WTC11 (cell line): ENCODE measurements at regions not wholly inside any gene's neighbourhood (a gene's known extent, or its start where the extent isn't known, plus 50 kb on each side); places are given as distances from the start of the nearest gene placed in this dataset.

Source experiments
- ATAC-seq: fragments of 200-7000 bp; cut with Tn5 transposase; 2 replicates; pipeline ENCODE4 v1.10.0; 2021; ENCODE audit warnings: mild to moderate bottlenecking, moderate library complexity
- CTCF ChIA-PET: fragments of 300-600 bp; sonication (Branson Sonifier 250); formaldehyde crosslinking; loops from one replicate; lab custom pipeline; 2021; ENCODE audit warnings: antibody characterized with exemption; lab: Charles Lee
- POLR2A ChIA-PET: fragments of 350-600 bp; sonication (Branson Sonifier 250); formaldehyde crosslinking; loops from one replicate; lab custom pipeline; 2021; ENCODE audit warnings: antibody characterized with exemption; lab: Charles Lee
- DNase-seq: peaks from one replicate; pipeline ENCODE4 v3.0.0; 2021; ENCODE audit warnings: low spot score
- H3K27ac Mint-ChIP-seq: 2 replicates; pipeline ENCODE4 v1.8.0; 2021; ENCODE audit warnings: mixed read lengths
- H3K27me3 Mint-ChIP-seq: 2 replicates; pipeline ENCODE4 v1.8.0; 2021; ENCODE audit warnings: low read depth, mild to moderate bottlenecking, moderate library complexity, mixed read lengths
- H3K36me3 Mint-ChIP-seq: 2 replicates; pipeline ENCODE4 v1.8.0; 2021; ENCODE audit warnings: mixed read lengths
- H3K4me1 Mint-ChIP-seq: 2 replicates; pipeline ENCODE4 v1.8.0; 2022; ENCODE audit warnings: mixed read lengths
- H3K4me3 Mint-ChIP-seq: 2 replicates; pipeline ENCODE4 v1.8.0; 2021; ENCODE audit warnings: mild to moderate bottlenecking, moderate library complexity, mixed read lengths
- H3K9me3 Mint-ChIP-seq: 2 replicates; pipeline ENCODE4 v1.8.0; 2021; ENCODE audit warnings: mixed read lengths
- FOXK1 ChIP-seq: sonication (generic); formaldehyde crosslinking; IDR thresholded peaks from 2 replicates; pipeline ENCODE4 v1.8.0; 2022; ENCODE audit warnings: mild to moderate bottlenecking, moderate library complexity, missing genetic modification reagents
- GABPB1 ChIP-seq: sonication (generic); formaldehyde crosslinking; IDR thresholded peaks from 2 replicates; pipeline ENCODE4 v1.8.1; 2023; ENCODE audit warnings: mild to moderate bottlenecking, missing genetic modification reagents
- MXD4 ChIP-seq: fragments of 250-450 bp; sonication (Bioruptor Pico); IDR thresholded peaks from 2 replicates; pipeline ENCODE4 v1.8.0; 2021; ENCODE audit warnings: mild to moderate bottlenecking, moderate library complexity, borderline replicate concordance
- NR1H2 ChIP-seq: sonication (generic); formaldehyde crosslinking; IDR thresholded peaks from 2 replicates; pipeline ENCODE4 v1.9.0; 2021; ENCODE audit warnings: mild to moderate bottlenecking, moderate library complexity, missing genetic modification reagents
- NR3C1 ChIP-seq: sonication (generic); formaldehyde crosslinking; conservative IDR thresholded peaks from 2 replicates; pipeline ENCODE4 v1.8.1; 2023; ENCODE audit warnings: low read depth, mild to moderate bottlenecking, missing genetic modification reagents
- RELA ChIP-seq: sonication (generic); formaldehyde crosslinking; IDR thresholded peaks from 2 replicates; pipeline ENCODE4 v1.8.1; 2022; ENCODE audit warnings: missing genetic modification reagents, mild to moderate bottlenecking, borderline replicate concordance
- ZNF232 ChIP-seq: sonication (generic); formaldehyde crosslinking; IDR thresholded peaks from 2 replicates; pipeline ENCODE4 v1.8.0; 2022; ENCODE audit warnings: mild to moderate bottlenecking, missing genetic modification reagents
- ZNF317 ChIP-seq: sonication (generic); formaldehyde crosslinking; IDR thresholded peaks from 2 replicates; pipeline ENCODE4 v1.8.1; 2023; ENCODE audit warnings: low read depth, mild to moderate bottlenecking, moderate library complexity, missing genetic modification reagents, borderline replicate concordance
- TF ChIP-seq, protein P1 (sequence below): sonication (generic); formaldehyde crosslinking; IDR thresholded peaks from 2 replicates; pipeline ENCODE4 v1.8.0; 2022; ENCODE audit warnings: mild to moderate bottlenecking, missing genetic modification reagents
- TF ChIP-seq, protein P2 (sequence below): sonication (generic); formaldehyde crosslinking; IDR thresholded peaks from 2 replicates; pipeline ENCODE4 v1.8.0; 2022; ENCODE audit warnings: mild to moderate bottlenecking, missing genetic modification reagents
- TF ChIP-seq, protein P3 (sequence below): sonication (generic); formaldehyde crosslinking; IDR thresholded peaks from 2 replicates; pipeline ENCODE4 v1.8.0; 2023; ENCODE audit warnings: mild to moderate bottlenecking, missing genetic modification reagents
- TF ChIP-seq, protein P4 (sequence below): fragments of 200-600 bp; IDR thresholded peaks from 2 replicates; pipeline ENCODE4 v1.8.0; 2022; ENCODE audit warnings: antibody characterized with exemption
- TF ChIP-seq, protein P5 (sequence below): fragments of 250-450 bp; sonication (Bioruptor Pico); IDR thresholded peaks from 2 replicates; pipeline ENCODE4 v1.9.0; 2021; ENCODE audit warnings: moderate library complexity, mild to moderate bottlenecking, inconsistent platforms, borderline replicate concordance
- TF ChIP-seq, protein P6 (sequence below): fragments of 250-450 bp; sonication (Bioruptor Pico); IDR thresholded peaks from 2 replicates; pipeline ENCODE4 v1.9.0; 2021; ENCODE audit warnings: mild to moderate bottlenecking, borderline replicate concordance
- TF ChIP-seq, protein P7 (sequence below): sonication (generic); formaldehyde crosslinking; IDR thresholded peaks from 2 replicates; pipeline ENCODE4 v1.8.1; 2022; ENCODE audit warnings: low read depth, missing genetic modification reagents, borderline replicate concordance
- TF ChIP-seq, protein P8 (sequence below): sonication (generic); formaldehyde crosslinking; IDR thresholded peaks from 2 replicates; pipeline ENCODE4 v1.8.1; 2023; ENCODE audit warnings: mild to moderate bottlenecking, missing genetic modification reagents, moderate library complexity
- TF ChIP-seq, protein P9 (sequence below): sonication (generic); formaldehyde crosslinking; IDR thresholded peaks from 2 replicates; pipeline ENCODE4 v1.8.1; 2022; ENCODE audit warnings: low read depth, mild to moderate bottlenecking, moderate library complexity, missing genetic modification reagents, borderline replicate concordance
- TF ChIP-seq, protein P10 (sequence below): fragments of 250-450 bp; sonication (Bioruptor Pico); IDR thresholded peaks from 2 replicates; pipeline ENCODE4 v1.8.0; 2021; ENCODE audit warnings: mild to moderate bottlenecking
- TF ChIP-seq, protein P11 (sequence below): sonication (generic); formaldehyde crosslinking; IDR thresholded peaks from 2 replicates; pipeline ENCODE4 v1.8.0; 2022; ENCODE audit warnings: mild to moderate bottlenecking, missing genetic modification reagents

DNA sequence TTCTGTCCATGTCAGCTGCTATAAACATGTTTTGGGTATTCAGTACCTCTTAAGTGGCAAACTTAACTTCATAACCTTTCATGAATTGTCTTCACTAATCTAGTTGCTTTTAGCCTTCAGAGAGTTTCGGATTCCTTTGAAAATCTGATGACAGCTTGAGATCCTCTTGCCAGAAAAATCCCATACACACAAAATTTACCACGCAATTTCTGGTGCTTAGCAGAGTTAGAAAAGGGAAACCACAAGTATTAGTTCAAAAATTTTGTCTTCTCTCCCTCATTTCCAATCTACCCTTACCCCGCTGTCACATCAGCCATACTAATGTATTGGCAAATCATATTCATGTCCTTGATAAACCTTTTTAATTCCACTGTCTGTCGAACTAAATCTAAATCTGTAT lies 72.7 kb upstream of the TMEM106B start:
- Mint-ChIP-seq H3K27ac (no peak overlapping the region), H3K4me1 (no peaks in the 10 kb centered on the region), H3K27me3 (no peaks in the 10 kb centered on the region), H3K9me3 (peaks cover 8% of the 10 kb centered on the region), H3K36me3 (peaks cover 4% of the 10 kb centered on the region), H3K4me3 (no peak overlapping the region)
- ChIA-PET POLR2A (no interaction called here), CTCF (no interaction called here)
- DNase-seq (no peak), ATAC-seq (no peak)
- TF ChIP-seq MXD4 (CRISPR knock-in tag) (no peak), NR3C1 (CRISPR knock-in tag) (no peak), FOXK1 (no peak), RELA (CRISPR knock-in tag) (no peak), ZNF317 (CRISPR knock-in tag) (no peak), NR1H2 (CRISPR knock-in tag) (no peak), ZNF232 (CRISPR knock-in tag) (no peak), GABPB1 (no peak)
- TF ChIP-seq, protein P1, sequence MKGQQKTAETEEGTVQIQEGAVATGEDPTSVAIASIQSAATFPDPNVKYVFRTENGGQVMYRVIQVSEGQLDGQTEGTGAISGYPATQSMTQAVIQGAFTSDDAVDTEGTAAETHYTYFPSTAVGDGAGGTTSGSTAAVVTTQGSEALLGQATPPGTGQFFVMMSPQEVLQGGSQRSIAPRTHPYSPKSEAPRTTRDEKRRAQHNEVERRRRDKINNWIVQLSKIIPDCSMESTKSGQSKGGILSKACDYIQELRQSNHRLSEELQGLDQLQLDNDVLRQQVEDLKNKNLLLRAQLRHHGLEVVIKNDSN (CRISPR knock-in tag): no peak
- TF ChIP-seq, protein P2, sequence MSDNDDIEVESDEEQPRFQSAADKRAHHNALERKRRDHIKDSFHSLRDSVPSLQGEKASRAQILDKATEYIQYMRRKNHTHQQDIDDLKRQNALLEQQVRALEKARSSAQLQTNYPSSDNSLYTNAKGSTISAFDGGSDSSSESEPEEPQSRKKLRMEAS (CRISPR knock-in tag): no peak
- TF ChIP-seq, protein P3, sequence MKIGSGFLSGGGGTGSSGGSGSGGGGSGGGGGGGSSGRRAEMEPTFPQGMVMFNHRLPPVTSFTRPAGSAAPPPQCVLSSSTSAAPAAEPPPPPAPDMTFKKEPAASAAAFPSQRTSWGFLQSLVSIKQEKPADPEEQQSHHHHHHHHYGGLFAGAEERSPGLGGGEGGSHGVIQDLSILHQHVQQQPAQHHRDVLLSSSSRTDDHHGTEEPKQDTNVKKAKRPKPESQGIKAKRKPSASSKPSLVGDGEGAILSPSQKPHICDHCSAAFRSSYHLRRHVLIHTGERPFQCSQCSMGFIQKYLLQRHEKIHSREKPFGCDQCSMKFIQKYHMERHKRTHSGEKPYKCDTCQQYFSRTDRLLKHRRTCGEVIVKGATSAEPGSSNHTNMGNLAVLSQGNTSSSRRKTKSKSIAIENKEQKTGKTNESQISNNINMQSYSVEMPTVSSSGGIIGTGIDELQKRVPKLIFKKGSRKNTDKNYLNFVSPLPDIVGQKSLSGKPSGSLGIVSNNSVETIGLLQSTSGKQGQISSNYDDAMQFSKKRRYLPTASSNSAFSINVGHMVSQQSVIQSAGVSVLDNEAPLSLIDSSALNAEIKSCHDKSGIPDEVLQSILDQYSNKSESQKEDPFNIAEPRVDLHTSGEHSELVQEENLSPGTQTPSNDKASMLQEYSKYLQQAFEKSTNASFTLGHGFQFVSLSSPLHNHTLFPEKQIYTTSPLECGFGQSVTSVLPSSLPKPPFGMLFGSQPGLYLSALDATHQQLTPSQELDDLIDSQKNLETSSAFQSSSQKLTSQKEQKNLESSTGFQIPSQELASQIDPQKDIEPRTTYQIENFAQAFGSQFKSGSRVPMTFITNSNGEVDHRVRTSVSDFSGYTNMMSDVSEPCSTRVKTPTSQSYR (CRISPR knock-in tag): no peak
- TF ChIP-seq, protein P4, sequence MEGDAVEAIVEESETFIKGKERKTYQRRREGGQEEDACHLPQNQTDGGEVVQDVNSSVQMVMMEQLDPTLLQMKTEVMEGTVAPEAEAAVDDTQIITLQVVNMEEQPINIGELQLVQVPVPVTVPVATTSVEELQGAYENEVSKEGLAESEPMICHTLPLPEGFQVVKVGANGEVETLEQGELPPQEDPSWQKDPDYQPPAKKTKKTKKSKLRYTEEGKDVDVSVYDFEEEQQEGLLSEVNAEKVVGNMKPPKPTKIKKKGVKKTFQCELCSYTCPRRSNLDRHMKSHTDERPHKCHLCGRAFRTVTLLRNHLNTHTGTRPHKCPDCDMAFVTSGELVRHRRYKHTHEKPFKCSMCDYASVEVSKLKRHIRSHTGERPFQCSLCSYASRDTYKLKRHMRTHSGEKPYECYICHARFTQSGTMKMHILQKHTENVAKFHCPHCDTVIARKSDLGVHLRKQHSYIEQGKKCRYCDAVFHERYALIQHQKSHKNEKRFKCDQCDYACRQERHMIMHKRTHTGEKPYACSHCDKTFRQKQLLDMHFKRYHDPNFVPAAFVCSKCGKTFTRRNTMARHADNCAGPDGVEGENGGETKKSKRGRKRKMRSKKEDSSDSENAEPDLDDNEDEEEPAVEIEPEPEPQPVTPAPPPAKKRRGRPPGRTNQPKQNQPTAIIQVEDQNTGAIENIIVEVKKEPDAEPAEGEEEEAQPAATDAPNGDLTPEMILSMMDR: no peak
- TF ChIP-seq, protein P5, sequence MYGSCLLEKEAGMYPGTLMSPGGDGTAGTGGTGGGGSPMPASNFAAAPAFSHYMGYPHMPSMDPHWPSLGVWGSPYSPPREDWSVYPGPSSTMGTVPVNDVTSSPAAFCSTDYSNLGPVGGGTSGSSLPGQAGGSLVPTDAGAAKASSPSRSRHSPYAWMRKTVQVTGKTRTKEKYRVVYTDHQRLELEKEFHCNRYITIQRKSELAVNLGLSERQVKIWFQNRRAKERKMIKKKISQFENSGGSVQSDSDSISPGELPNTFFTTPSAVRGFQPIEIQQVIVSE: no peak
- TF ChIP-seq, protein P6, sequence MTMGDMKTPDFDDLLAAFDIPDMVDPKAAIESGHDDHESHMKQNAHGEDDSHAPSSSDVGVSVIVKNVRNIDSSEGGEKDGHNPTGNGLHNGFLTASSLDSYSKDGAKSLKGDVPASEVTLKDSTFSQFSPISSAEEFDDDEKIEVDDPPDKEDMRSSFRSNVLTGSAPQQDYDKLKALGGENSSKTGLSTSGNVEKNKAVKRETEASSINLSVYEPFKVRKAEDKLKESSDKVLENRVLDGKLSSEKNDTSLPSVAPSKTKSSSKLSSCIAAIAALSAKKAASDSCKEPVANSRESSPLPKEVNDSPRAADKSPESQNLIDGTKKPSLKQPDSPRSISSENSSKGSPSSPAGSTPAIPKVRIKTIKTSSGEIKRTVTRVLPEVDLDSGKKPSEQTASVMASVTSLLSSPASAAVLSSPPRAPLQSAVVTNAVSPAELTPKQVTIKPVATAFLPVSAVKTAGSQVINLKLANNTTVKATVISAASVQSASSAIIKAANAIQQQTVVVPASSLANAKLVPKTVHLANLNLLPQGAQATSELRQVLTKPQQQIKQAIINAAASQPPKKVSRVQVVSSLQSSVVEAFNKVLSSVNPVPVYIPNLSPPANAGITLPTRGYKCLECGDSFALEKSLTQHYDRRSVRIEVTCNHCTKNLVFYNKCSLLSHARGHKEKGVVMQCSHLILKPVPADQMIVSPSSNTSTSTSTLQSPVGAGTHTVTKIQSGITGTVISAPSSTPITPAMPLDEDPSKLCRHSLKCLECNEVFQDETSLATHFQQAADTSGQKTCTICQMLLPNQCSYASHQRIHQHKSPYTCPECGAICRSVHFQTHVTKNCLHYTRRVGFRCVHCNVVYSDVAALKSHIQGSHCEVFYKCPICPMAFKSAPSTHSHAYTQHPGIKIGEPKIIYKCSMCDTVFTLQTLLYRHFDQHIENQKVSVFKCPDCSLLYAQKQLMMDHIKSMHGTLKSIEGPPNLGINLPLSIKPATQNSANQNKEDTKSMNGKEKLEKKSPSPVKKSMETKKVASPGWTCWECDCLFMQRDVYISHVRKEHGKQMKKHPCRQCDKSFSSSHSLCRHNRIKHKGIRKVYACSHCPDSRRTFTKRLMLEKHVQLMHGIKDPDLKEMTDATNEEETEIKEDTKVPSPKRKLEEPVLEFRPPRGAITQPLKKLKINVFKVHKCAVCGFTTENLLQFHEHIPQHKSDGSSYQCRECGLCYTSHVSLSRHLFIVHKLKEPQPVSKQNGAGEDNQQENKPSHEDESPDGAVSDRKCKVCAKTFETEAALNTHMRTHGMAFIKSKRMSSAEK (CRISPR knock-in tag): no peak
- TF ChIP-seq, protein P7, sequence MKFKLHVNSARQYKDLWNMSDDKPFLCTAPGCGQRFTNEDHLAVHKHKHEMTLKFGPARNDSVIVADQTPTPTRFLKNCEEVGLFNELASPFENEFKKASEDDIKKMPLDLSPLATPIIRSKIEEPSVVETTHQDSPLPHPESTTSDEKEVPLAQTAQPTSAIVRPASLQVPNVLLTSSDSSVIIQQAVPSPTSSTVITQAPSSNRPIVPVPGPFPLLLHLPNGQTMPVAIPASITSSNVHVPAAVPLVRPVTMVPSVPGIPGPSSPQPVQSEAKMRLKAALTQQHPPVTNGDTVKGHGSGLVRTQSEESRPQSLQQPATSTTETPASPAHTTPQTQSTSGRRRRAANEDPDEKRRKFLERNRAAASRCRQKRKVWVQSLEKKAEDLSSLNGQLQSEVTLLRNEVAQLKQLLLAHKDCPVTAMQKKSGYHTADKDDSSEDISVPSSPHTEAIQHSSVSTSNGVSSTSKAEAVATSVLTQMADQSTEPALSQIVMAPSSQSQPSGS: no peak
- TF ChIP-seq, protein P8, sequence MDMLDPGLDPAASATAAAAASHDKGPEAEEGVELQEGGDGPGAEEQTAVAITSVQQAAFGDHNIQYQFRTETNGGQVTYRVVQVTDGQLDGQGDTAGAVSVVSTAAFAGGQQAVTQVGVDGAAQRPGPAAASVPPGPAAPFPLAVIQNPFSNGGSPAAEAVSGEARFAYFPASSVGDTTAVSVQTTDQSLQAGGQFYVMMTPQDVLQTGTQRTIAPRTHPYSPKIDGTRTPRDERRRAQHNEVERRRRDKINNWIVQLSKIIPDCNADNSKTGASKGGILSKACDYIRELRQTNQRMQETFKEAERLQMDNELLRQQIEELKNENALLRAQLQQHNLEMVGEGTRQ (CRISPR knock-in tag): no peak
- TF ChIP-seq, protein P9, sequence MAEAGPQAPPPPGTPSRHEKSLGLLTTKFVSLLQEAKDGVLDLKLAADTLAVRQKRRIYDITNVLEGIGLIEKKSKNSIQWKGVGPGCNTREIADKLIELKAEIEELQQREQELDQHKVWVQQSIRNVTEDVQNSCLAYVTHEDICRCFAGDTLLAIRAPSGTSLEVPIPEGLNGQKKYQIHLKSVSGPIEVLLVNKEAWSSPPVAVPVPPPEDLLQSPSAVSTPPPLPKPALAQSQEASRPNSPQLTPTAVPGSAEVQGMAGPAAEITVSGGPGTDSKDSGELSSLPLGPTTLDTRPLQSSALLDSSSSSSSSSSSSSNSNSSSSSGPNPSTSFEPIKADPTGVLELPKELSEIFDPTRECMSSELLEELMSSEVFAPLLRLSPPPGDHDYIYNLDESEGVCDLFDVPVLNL: no peak
- TF ChIP-seq, protein P10, sequence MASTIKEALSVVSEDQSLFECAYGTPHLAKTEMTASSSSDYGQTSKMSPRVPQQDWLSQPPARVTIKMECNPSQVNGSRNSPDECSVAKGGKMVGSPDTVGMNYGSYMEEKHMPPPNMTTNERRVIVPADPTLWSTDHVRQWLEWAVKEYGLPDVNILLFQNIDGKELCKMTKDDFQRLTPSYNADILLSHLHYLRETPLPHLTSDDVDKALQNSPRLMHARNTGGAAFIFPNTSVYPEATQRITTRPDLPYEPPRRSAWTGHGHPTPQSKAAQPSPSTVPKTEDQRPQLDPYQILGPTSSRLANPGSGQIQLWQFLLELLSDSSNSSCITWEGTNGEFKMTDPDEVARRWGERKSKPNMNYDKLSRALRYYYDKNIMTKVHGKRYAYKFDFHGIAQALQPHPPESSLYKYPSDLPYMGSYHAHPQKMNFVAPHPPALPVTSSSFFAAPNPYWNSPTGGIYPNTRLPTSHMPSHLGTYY: no peak
- TF ChIP-seq, protein P11, sequence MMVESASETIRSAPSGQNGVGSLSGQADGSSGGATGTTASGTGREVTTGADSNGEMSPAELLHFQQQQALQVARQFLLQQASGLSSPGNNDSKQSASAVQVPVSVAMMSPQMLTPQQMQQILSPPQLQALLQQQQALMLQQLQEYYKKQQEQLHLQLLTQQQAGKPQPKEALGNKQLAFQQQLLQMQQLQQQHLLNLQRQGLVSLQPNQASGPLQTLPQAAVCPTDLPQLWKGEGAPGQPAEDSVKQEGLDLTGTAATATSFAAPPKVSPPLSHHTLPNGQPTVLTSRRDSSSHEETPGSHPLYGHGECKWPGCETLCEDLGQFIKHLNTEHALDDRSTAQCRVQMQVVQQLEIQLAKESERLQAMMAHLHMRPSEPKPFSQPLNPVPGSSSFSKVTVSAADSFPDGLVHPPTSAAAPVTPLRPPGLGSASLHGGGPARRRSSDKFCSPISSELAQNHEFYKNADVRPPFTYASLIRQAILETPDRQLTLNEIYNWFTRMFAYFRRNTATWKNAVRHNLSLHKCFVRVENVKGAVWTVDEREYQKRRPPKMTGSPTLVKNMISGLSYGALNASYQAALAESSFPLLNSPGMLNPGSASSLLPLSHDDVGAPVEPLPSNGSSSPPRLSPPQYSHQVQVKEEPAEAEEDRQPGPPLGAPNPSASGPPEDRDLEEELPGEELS (CRISPR knock-in tag): no peak
